GM21528 (cell line): ENCODE measurements at regions not wholly inside any gene's neighbourhood (a gene's known extent, or its start where the extent isn't known, plus 50 kb on each side); places are given as distances from the start of the nearest gene placed in this dataset.
"Not testable (repeated sequence)": the region's sequence is repeated elsewhere in the genome, so short reads cannot be mapped to it uniquely, and the experiment has no call there.

ENCODE experiments used
- ATAC-seq: cut with Tn5 transposase; IDR thresholded peaks from one replicate; pipeline ENCODE4 v1.9.1; 2021; ENCODE audit warnings: mild to moderate bottlenecking, moderate library complexity; ENCODE audit not compliant: unreplicated experiment, low FRiP score

- ATAC-seq, result no peak
Observed at GRCh38 chr3:70658513-70659310, 346.3 kb upstream of the MDFIC2 start.

- no peak for ATAC-seq
Observed at GRCh38 chr3:70657454-70657853, 345.0 kb upstream of the MDFIC2 start.

- no peak for ATAC-seq
Observed at GRCh38 chr3:70647823-70648222, 335.4 kb upstream of the MDFIC2 start.

- ATAC-seq, result no peak
Observed at GRCh38 chr3:70647094-70647493, 334.7 kb upstream of the MDFIC2 start.

GRCh38 chr3:70646635-70647034 is 334.2 kb upstream of the MDFIC2 start:
- no peak for ATAC-seq

- ATAC-seq, result no peak
Observed at GRCh38 chr3:70640481-70640880, 328.0 kb upstream of the MDFIC2 start.

- ATAC-seq, result no peak
Observed at GRCh38 chr3:70635301-70635700, 322.9 kb upstream of the MDFIC2 start.

- ATAC-seq, result no peak
Observed at GRCh38 chr3:70631716-70632307, 319.4 kb upstream of the MDFIC2 start.

- no peak for ATAC-seq
Observed at GRCh38 chr3:70621451-70621850, 309.0 kb upstream of the MDFIC2 start.

GRCh38 chr3:70620956-70621355 is 308.5 kb upstream of the MDFIC2 start:
- ATAC-seq, result no peak

- ATAC-seq, result no peak
Observed at GRCh38 chr3:70620367-70620766, 307.9 kb upstream of the MDFIC2 start.

- no peak for ATAC-seq
Observed at GRCh38 chr3:70618151-70618550, 305.7 kb upstream of the MDFIC2 start.

GRCh38 chr3:70617349-70617748 is 304.9 kb upstream of the MDFIC2 start:
- ATAC-seq, result not testable (repeated sequence)

- ATAC-seq, result no peak
Observed at GRCh38 chr3:70615286-70615685, 302.8 kb upstream of the MDFIC2 start.

- no peak for ATAC-seq
Observed at GRCh38 chr3:70614111-70614510, 301.7 kb upstream of the MDFIC2 start.

GRCh38 chr3:70612920-70613319 is 300.5 kb upstream of the MDFIC2 start:
- ATAC-seq, result no peak

GRCh38 chr3:70611667-70612277 is 299.3 kb upstream of the MDFIC2 start:
- ATAC-seq, result not testable (repeated sequence)

GRCh38 chr3:70608434-70608833 is 296.0 kb upstream of the MDFIC2 start:
- ATAC-seq, result no peak

- no peak for ATAC-seq
Observed at GRCh38 chr3:70607469-70607868, 295.0 kb upstream of the MDFIC2 start.

GRCh38 chr3:70606018-70606417 is 293.6 kb upstream of the MDFIC2 start:
- ATAC-seq, result no peak

- ATAC-seq, result no peak
Observed at GRCh38 chr3:70603103-70603502, 290.7 kb upstream of the MDFIC2 start.

- no peak for ATAC-seq
Observed at GRCh38 chr3:70597312-70597711, 284.9 kb upstream of the MDFIC2 start.
